Neural progenitor cell (in vitro differentiated cells): ENCODE measurements at regions not wholly inside any gene's neighbourhood (a gene's known extent, or its start where the extent isn't known, plus 50 kb on each side); places are given as distances from the start of the nearest gene placed in this dataset.
A peak's percentile ranks its signal among the peaks of the same experiment; 100 is the strongest.

Experiments
- DNase-seq: peaks from one replicate; pipeline ENCODE4 v3.0.0-alpha.2; 2016; ENCODE audit warnings: low spot score
- H2AFZ ChIP-seq: fragments of 200-600 bp; sonication (generic); replicated peaks from 2 replicates; pipeline ENCODE4 v1.6.1; 2016; ENCODE audit warnings: antibody characterized with exemption
- H3F3A ChIP-seq: fragments of 200-600 bp; sonication (generic); 2 replicates; pipeline ENCODE4 v1.6.1; 2016; ENCODE audit warnings: antibody characterized with exemption, low read depth
- H3K27ac ChIP-seq: fragments of 200-600 bp; sonication (generic); 2 replicates; pipeline ENCODE4 v1.5.1; 2016; ENCODE audit warnings: mild to moderate bottlenecking
- H3K27me3 ChIP-seq: fragments of 200-600 bp; sonication (generic); 2 replicates; pipeline ENCODE4 v1.6.1; 2016; ENCODE audit warnings: mild to moderate bottlenecking, moderate library complexity
- H3K36me3 ChIP-seq: fragments of 200-600 bp; sonication (generic); 2 replicates; pipeline ENCODE4 v1.5.1; 2016
- H3K4me1 ChIP-seq: fragments of 200-600 bp; sonication (generic); 2 replicates; pipeline ENCODE4 v1.6.1; 2016; ENCODE audit warnings: mixed run types
- H3K4me2 ChIP-seq: fragments of 200-600 bp; sonication (generic); 2 replicates; pipeline ENCODE4 v1.6.1; 2016
- H3K4me3 ChIP-seq: fragments of 200-600 bp; sonication (generic); 2 replicates; pipeline ENCODE4 v1.5.1; 2016
- H3K79me2 ChIP-seq: fragments of 200-600 bp; sonication (generic); 2 replicates; pipeline ENCODE4 v1.6.1; 2016; ENCODE audit warnings: low read depth
- H3K9ac ChIP-seq: fragments of 200-600 bp; sonication (generic); 2 replicates; pipeline ENCODE4 v1.6.1; 2016
- H3K9me3 ChIP-seq: fragments of 200-600 bp; sonication (generic); 2 replicates; pipeline ENCODE4 v1.5.1; 2016; ENCODE audit warnings: low read depth
- H4K20me1 ChIP-seq: fragments of 200-600 bp; sonication (generic); 2 replicates; pipeline ENCODE4 v1.6.1; 2016; ENCODE audit warnings: low read depth
- H3K27ac Mint-ChIP-seq: 3 replicates; pipeline ENCODE4 v1.8.0; 2021; ENCODE audit warnings: mixed read lengths
- H3K27me3 Mint-ChIP-seq: 2 replicates; pipeline ENCODE4 v1.8.0; 2022; ENCODE audit warnings: low read depth, mild to moderate bottlenecking, inconsistent platforms, moderate library complexity, mixed read lengths; ENCODE audit not compliant: insufficient read depth
- H3K36me3 Mint-ChIP-seq: 3 replicates; pipeline ENCODE4 v1.8.0; 2021; ENCODE audit warnings: mixed read lengths
- H3K4me1 Mint-ChIP-seq: 3 replicates; pipeline ENCODE4 v1.8.0; 2021; ENCODE audit warnings: mixed read lengths
- H3K4me3 Mint-ChIP-seq: 3 replicates; pipeline ENCODE4 v1.8.0; 2021; ENCODE audit warnings: mild to moderate bottlenecking, moderate library complexity, mixed read lengths
- H3K9me3 Mint-ChIP-seq: 3 replicates; pipeline ENCODE4 v1.8.0; 2020; ENCODE audit warnings: mixed read lengths
- CTCF ChIP-seq: fragments of 200-600 bp; sonication (generic); IDR thresholded peaks from 2 replicates; pipeline ENCODE4 v1.5.1; 2017; ENCODE audit warnings: antibody characterized with exemption, mild to moderate bottlenecking
- EZH2 ChIP-seq: fragments of 200-600 bp; sonication (generic); IDR thresholded peaks from 2 replicates; pipeline ENCODE4 v1.6.1; 2017; ENCODE audit warnings: antibody characterized with exemption, mild to moderate bottlenecking, moderate library complexity
- EZH2phosphoT487 ChIP-seq: fragments of 200-600 bp; sonication (generic); IDR thresholded peaks from 2 replicates; pipeline ENCODE4 v1.6.1; 2017; ENCODE audit warnings: antibody characterized with exemption

GRCh38 chr22:48578138-48579042 is 1249.3 kb downstream of the BRD1 start:
- Histone ChIP-seq H3K4me1 (peaks cover 36% of the 10 kb centered on the region), H3K9me3 (no peaks in the 10 kb centered on the region), H3K27ac (peak overlapping the region; percentile 75), H3K36me3 (no peaks in the 10 kb centered on the region), H3K9ac (no peak overlapping the region), H3K4me2 (peak overlapping the region; percentile 97), H3K79me2 (peaks cover 52% of the 10 kb centered on the region), H3K27me3 (peaks cover 5% of the 10 kb centered on the region), H2AFZ (no peak overlapping the region), H3K4me3 (no peak overlapping the region), H4K20me1 (peaks cover 52% of the 10 kb centered on the region), H3F3A (peaks cover 60% of the 10 kb centered on the region)
- Mint-ChIP-seq H3K9me3 (no peaks in the 10 kb centered on the region), H3K36me3 (no peaks in the 10 kb centered on the region), H3K4me1 (peaks cover 27% of the 10 kb centered on the region), H3K27me3 (peaks cover 3% of the 10 kb centered on the region), H3K27ac (no peak overlapping the region), H3K4me3 (peak overlapping the region; percentile 62)
- DNase-seq: no peak
- TF ChIP-seq EZH2phosphoT487 (no peak), EZH2 (no peak), CTCF (no peak)

GRCh38 chr22:48577691-48578090 is 1250.0 kb downstream of the BRD1 start:
- H3K4me1 ChIP-seq: peaks cover 36% of the 10 kb centered on the region
- H4K20me1 ChIP-seq: peaks cover 52% of the 10 kb centered on the region
- H3K4me3 ChIP-seq: peak overlapping the region; percentile 77
- peak overlapping the region; percentile 71 for H3K4me3 Mint-ChIP-seq
- peaks cover 6% of the 10 kb centered on the region for H3K27me3 Mint-ChIP-seq
- peaks cover 45% of the 10 kb centered on the region for H3K79me2 ChIP-seq
- peaks cover 53% of the 10 kb centered on the region for H3F3A ChIP-seq
- no peak overlapping the region for H3K27ac Mint-ChIP-seq
- DNase-seq: no peak
- no peak overlapping the region for H2AFZ ChIP-seq
- no peak overlapping the region for H3K27ac ChIP-seq
- H3K36me3 ChIP-seq: no peaks in the 10 kb centered on the region
- H3K4me1 Mint-ChIP-seq: peaks cover 27% of the 10 kb centered on the region
- H3K9ac ChIP-seq: no peak overlapping the region
- H3K9me3 Mint-ChIP-seq: no peaks in the 10 kb centered on the region
- H3K4me2 ChIP-seq: peak overlapping the region; percentile 97
- no peaks in the 10 kb centered on the region for H3K36me3 Mint-ChIP-seq
- no peaks in the 10 kb centered on the region for H3K9me3 ChIP-seq
- H3K27me3 ChIP-seq: peaks cover 5% of the 10 kb centered on the region
- no peak for TF ChIP-seq EZH2phosphoT487

GRCh38 chr22:48577014-48577690 is 1250.5 kb downstream of the BRD1 start:
- Histone ChIP-seq H3K9me3 (no peaks in the 10 kb centered on the region), H3K36me3 (no peaks in the 10 kb centered on the region), H3F3A (peaks cover 48% of the 10 kb centered on the region), H3K27ac (no peak overlapping the region), H3K9ac (no peak overlapping the region), H2AFZ (no peak overlapping the region), H4K20me1 (peaks cover 52% of the 10 kb centered on the region), H3K4me1 (peaks cover 36% of the 10 kb centered on the region), H3K4me2 (peak overlapping the region; percentile 97), H3K27me3 (peaks cover 5% of the 10 kb centered on the region), H3K4me3 (peak overlapping the region; percentile 77), H3K79me2 (peaks cover 40% of the 10 kb centered on the region)
- Mint-ChIP-seq H3K36me3 (peaks cover 2% of the 10 kb centered on the region), H3K9me3 (peaks cover 2% of the 10 kb centered on the region), H3K4me1 (peaks cover 27% of the 10 kb centered on the region), H3K27me3 (peaks cover 6% of the 10 kb centered on the region), H3K27ac (no peak overlapping the region), H3K4me3 (peak overlapping the region; percentile 71)
- TF ChIP-seq EZH2: peak; percentile 14
- TF ChIP-seq EZH2phosphoT487: no peak
- TF ChIP-seq CTCF: no peak
- peak; percentile 40 for DNase-seq
